H1 (cell line): ENCODE measurements at regions not wholly inside any gene's neighbourhood (a gene's known extent, or its start where the extent isn't known, plus 50 kb on each side); places are given as distances from the start of the nearest gene placed in this dataset.

Source experiments
- CTCF ChIA-PET: fragments of 300-600 bp; sonication (Branson Sonifier 250); formaldehyde crosslinking; loops from one replicate; lab custom pipeline; 2021; ENCODE audit not compliant: partially characterized antibody; lab: Charles Lee
- POLR2A ChIA-PET: fragments of 300-600 bp; sonication (Branson Sonifier 250); formaldehyde crosslinking; loops from one replicate; lab custom pipeline; 2021; ENCODE audit warnings: inconsistent platforms; ENCODE audit not compliant: partially characterized antibody; lab: Charles Lee
- DNase-seq, 2 experiments: peaks; one replicate each; pipeline versions ENCODE4 v3.0.0 to v3.0.0-alpha.2; 2010 to 2022; ENCODE audit warnings: low spot score in 2 of 2, low read depth in 1 of 2, mixed read lengths in 1 of 2
- FAIRE-seq: peaks from 2 replicates; lab custom pipeline; 2011; peaks lifted over from hg19 to GRCh38; lab: Jason Lieb, UNC
- H2AFZ ChIP-seq: 2 replicates; pipeline ENCODE4 v1.8.1; 2012; ENCODE audit warnings: low read length, inconsistent platforms
- H2AK5ac ChIP-seq: 2 replicates; pipeline ENCODE4 v1.6.1; 2013; ENCODE audit warnings: low read depth, low read length
- H2BK120ac ChIP-seq: replicated peaks from 2 replicates; pipeline ENCODE3; 2013; ENCODE audit warnings: low read depth, low read length, inconsistent platforms
- H2BK12ac ChIP-seq: 2 replicates; pipeline ENCODE4 v1.6.1; 2013; ENCODE audit warnings: low read depth, low read length
- H2BK15ac ChIP-seq: 2 replicates; pipeline ENCODE4 v1.6.1; 2013; ENCODE audit warnings: low read length
- H2BK20ac ChIP-seq: 2 replicates; pipeline ENCODE4 v1.6.1; 2013; ENCODE audit warnings: low read length
- H2BK5ac ChIP-seq: 2 replicates; pipeline ENCODE4 v1.6.1; 2013; ENCODE audit warnings: low read depth, low read length
- H3K14ac ChIP-seq: 2 replicates; pipeline ENCODE4 v1.6.1; 2013; ENCODE audit warnings: inconsistent platforms; ENCODE audit not compliant: insufficient read length
- H3K18ac ChIP-seq: 2 replicates; pipeline ENCODE4 v1.6.1; 2013; ENCODE audit warnings: low read length; ENCODE audit errors: extremely low read depth
- H3K23ac ChIP-seq: 2 replicates; pipeline ENCODE4 v1.6.1; 2013; ENCODE audit warnings: inconsistent platforms; ENCODE audit not compliant: insufficient read length
- H3K23me2 ChIP-seq: 2 replicates; pipeline ENCODE4 v1.6.1; 2013; ENCODE audit warnings: low read depth, low read length
- H3K27ac ChIP-seq: 2 replicates; pipeline ENCODE4 v1.6.1; 2011; ENCODE audit warnings: low read depth, low read length, inconsistent platforms
- H3K27me3 ChIP-seq, 4 experiments: replicated peaks in 1 of 4; 1 replicate in 1 of 4; 2 replicates in 3 of 4; pipeline versions ENCODE4 v1.6.1 to v1.8.1; 2011 to 2013; ENCODE audit warnings: low read length in 3 of 4, mild to moderate bottlenecking in 3 of 4, inconsistent platforms in 2 of 4, mixed read lengths in 2 of 4, moderate library complexity in 1 of 4; ENCODE audit not compliant: control insufficient read depth in 3 of 4, insufficient read depth in 3 of 4; ENCODE audit errors: extremely low read depth in 1 of 4
- H3K36me3 ChIP-seq, 4 experiments: 2 replicates each; pipeline versions ENCODE4 v1.6.1 to v1.8.1; 2011 to 2013; ENCODE audit warnings: mild to moderate bottlenecking in 4 of 4, low read length in 3 of 4, moderate library complexity in 2 of 4, control low read depth in 1 of 4, inconsistent platforms in 1 of 4; ENCODE audit not compliant: insufficient read depth in 4 of 4, control insufficient read depth in 2 of 4
- H3K4ac ChIP-seq: replicated peaks from 2 replicates; pipeline ENCODE3; 2013; ENCODE audit warnings: low read length, low read depth, mixed read lengths, inconsistent platforms; ENCODE audit not compliant: insufficient read length
- H3K4me1 ChIP-seq, 4 experiments: replicated peaks in 1 of 4; 1 replicate in 1 of 4; 2 replicates in 3 of 4; pipeline versions ENCODE4 v1.6.1 to v1.8.1; 2011 to 2013; ENCODE audit warnings: low read length in 3 of 4, inconsistent platforms in 2 of 4, mixed read lengths in 1 of 4; ENCODE audit not compliant: insufficient read depth in 4 of 4, control insufficient read depth in 3 of 4
- H3K4me2 ChIP-seq, 2 experiments: 2 replicates each; pipeline versions ENCODE4 v1.6.1 to v1.8.1; 2011 to 2013; ENCODE audit warnings: low read depth in 2 of 2, low read length in 2 of 2, control low read depth in 1 of 2, inconsistent platforms in 1 of 2, mild to moderate bottlenecking in 1 of 2; ENCODE audit not compliant: insufficient read depth in 1 of 2
- H3K4me3 ChIP-seq, 4 experiments: fragments of 200-600, 300-600 bp in 1 of 4; sonication (generic), shearing (Covaris generic), sonication (Bioruptor Twin) in 1 of 4; 2 replicates each; pipeline versions ENCODE4 v1.5.1 to v1.8.1; 2011 to 2016; ENCODE audit warnings: low read length in 4 of 4, low read depth in 3 of 4, control low read depth in 2 of 4, inconsistent platforms in 2 of 4, mild to moderate bottlenecking in 2 of 4, mixed read lengths in 1 of 4, moderate library complexity in 1 of 4; ENCODE audit not compliant: insufficient read depth in 2 of 4; ENCODE audit errors: extremely low read depth in 1 of 4
- H3K56ac ChIP-seq: replicated peaks from 2 replicates; pipeline ENCODE3; 2013; ENCODE audit warnings: low read depth, mild to moderate bottlenecking, mixed read lengths, low read length, inconsistent platforms; ENCODE audit not compliant: insufficient read length
- H3K79me1 ChIP-seq: 2 replicates; pipeline ENCODE4 v1.6.1; 2013; ENCODE audit warnings: low read depth, low read length, control low read depth
- H3K79me2 ChIP-seq, 2 experiments: 2 replicates each; pipeline versions ENCODE4 v1.6.1 to v1.8.1; 2012 to 2013; ENCODE audit warnings: low read length in 2 of 2, mild to moderate bottlenecking in 2 of 2, inconsistent platforms in 1 of 2; ENCODE audit not compliant: insufficient read depth in 2 of 2, control insufficient read depth in 1 of 2
- H3K9ac ChIP-seq, 4 experiments: replicated peaks in 1 of 4; 1 replicate in 1 of 4; 2 replicates in 3 of 4; pipeline versions ENCODE4 v1.6.1 to v1.8.1; 2011 to 2013; ENCODE audit warnings: low read depth in 3 of 4, low read length in 3 of 4, control low read depth in 2 of 4, mild to moderate bottlenecking in 2 of 4, moderate library complexity in 2 of 4, inconsistent platforms in 1 of 4; ENCODE audit errors: extremely low read depth in 1 of 4
- H3K9me3 ChIP-seq, 2 experiments: 2 replicates each; pipeline versions ENCODE4 v1.6.1 to v1.8.1; 2012 to 2013; ENCODE audit warnings: mild to moderate bottlenecking in 2 of 2, moderate library complexity in 2 of 2, control low read depth in 1 of 2, inconsistent platforms in 1 of 2, low read depth in 1 of 2, low read length in 1 of 2, mixed read lengths in 1 of 2; ENCODE audit not compliant: insufficient read depth in 2 of 2
- H4K20me1 ChIP-seq, 2 experiments: replicated peaks in 1 of 2; 2 replicates each; pipeline versions ENCODE3 to v1.8.1; 2011 to 2013; ENCODE audit warnings: inconsistent platforms in 2 of 2, low read length in 2 of 2, mild to moderate bottlenecking in 1 of 2; ENCODE audit not compliant: insufficient read depth in 2 of 2, control insufficient read depth in 1 of 2
- H4K5ac ChIP-seq: 2 replicates; pipeline ENCODE4 v1.6.1; 2013; ENCODE audit warnings: low read length, low read depth, mixed read lengths, inconsistent platforms; ENCODE audit not compliant: insufficient read length
- H4K8ac ChIP-seq: 2 replicates; pipeline ENCODE4 v1.8.0; 2013; ENCODE audit warnings: mild to moderate bottlenecking, moderate library complexity, low read length, inconsistent platforms; ENCODE audit not compliant: insufficient read depth; ENCODE audit errors: extremely low read depth
- H4K91ac ChIP-seq: replicated peaks from 2 replicates; pipeline ENCODE3; 2013; ENCODE audit warnings: low read length, mixed read lengths, inconsistent platforms; ENCODE audit not compliant: insufficient read length
- CREB1 ChIP-seq: IDR thresholded peaks from 2 replicates; pipeline ENCODE4 v1.6.1; 2012; ENCODE audit warnings: inconsistent platforms
- JUN ChIP-seq: IDR thresholded peaks from 2 replicates; pipeline ENCODE4 v1.6.1; 2011; ENCODE audit warnings: low read depth, mild to moderate bottlenecking, improper control_type of control experiment, low read length
- RFX5 ChIP-seq: IDR thresholded peaks from 2 replicates; pipeline ENCODE4 v1.6.1; 2011; ENCODE audit warnings: low read depth, low read length, improper control_type of control experiment, borderline replicate concordance
- SIX5 ChIP-seq: IDR thresholded peaks from 2 replicates; pipeline ENCODE4 v1.6.1; 2011; ENCODE audit warnings: mild to moderate bottlenecking, low read depth, low read length
- SRF ChIP-seq: IDR thresholded peaks from 2 replicates; pipeline ENCODE4 v1.6.1; 2011; ENCODE audit warnings: mild to moderate bottlenecking, low read depth, low read length, moderate library complexity
- WGBS, 2 experiments: shearing (Covaris generic) in 1 of 2; methylation state at CpG; one replicate each; pipeline versions ENCODE4 v1.1.6 to v1.1.7; 2013 to 2015; ENCODE audit warnings: low lambda C conversion rate in 2 of 2, mixed read lengths in 2 of 2, inconsistent platforms in 1 of 2, low coverage in 1 of 2, missing lambda C conversion rate in 1 of 2; ENCODE audit not compliant: insufficient replicate concordance in 2 of 2, insufficient coverage in 1 of 2, insufficient read length in 1 of 2; ENCODE audit errors: extremely low coverage in 1 of 2, missing lambda C conversion rate in 1 of 2; 5-methylcytosine and 5-hydroxymethylcytosine counted together
- TF ChIP-seq, protein P1 (sequence below), 3 experiments: IDR thresholded peaks; 1 replicate in 2 of 3; 2 replicates in 1 of 3; pipeline versions ENCODE4 v1.5.1 to v1.6.1; 2011; ENCODE audit warnings: low read length in 3 of 3, mild to moderate bottlenecking in 3 of 3, inconsistent platforms in 2 of 3, low read depth in 1 of 3, moderate library complexity in 1 of 3; ENCODE audit not compliant: insufficient read depth in 1 of 3; ENCODE audit errors: control extremely low read depth in 1 of 3

DNA sequence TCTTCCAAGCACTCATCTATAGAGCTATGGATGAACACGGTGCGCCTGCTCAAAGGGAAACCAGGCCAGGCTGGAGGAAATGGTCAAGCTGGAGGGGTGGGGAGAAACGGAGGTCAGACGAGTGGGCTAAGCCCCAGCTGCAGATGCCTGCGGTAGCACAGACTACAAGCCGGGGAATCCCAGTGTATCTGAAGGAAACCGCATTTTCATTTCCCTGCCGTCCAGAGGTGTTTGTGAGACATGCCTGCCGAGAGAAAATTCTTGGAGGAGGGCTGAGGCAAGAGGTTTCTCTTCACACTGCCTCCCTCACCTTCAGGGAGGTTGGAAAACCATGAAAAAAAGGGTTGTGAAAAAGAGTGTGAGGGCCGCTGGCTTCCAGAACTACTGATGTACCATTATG, 102.0 kb upstream of the FOXN3 start:
- H4K8ac ChIP-seq: peak overlapping the region; percentile 43
- 93% methylated on average over 10 of the region's 10 CpGs; no CpG with 5 or more reads in 1 of the 2 experiments for WGBS, 2 experiments
- no peaks in the 10 kb centered on the region for H3K23me2 ChIP-seq
- no peak overlapping the region for H2BK12ac ChIP-seq
- H2BK20ac ChIP-seq: no peak overlapping the region
- H4K91ac ChIP-seq: no peak overlapping the region
- no peak overlapping the region for H2BK120ac ChIP-seq
- no peak overlapping the region for H2BK15ac ChIP-seq
- no peak overlapping the region for H3K14ac ChIP-seq
- ChIA-PET CTCF (no interaction called here), POLR2A (interaction anchor here (1.5 kb wide), 1 partner anchor 14 kb away, joined by 3 read pairs; no protein-coding TSS in a partner anchor)
- no peaks in the 10 kb centered on the region for H3K27me3 ChIP-seq
- no peak overlapping the region for H3K56ac ChIP-seq
- H3K4me3 ChIP-seq: no peak overlapping the region
- TF ChIP-seq, protein P1, sequence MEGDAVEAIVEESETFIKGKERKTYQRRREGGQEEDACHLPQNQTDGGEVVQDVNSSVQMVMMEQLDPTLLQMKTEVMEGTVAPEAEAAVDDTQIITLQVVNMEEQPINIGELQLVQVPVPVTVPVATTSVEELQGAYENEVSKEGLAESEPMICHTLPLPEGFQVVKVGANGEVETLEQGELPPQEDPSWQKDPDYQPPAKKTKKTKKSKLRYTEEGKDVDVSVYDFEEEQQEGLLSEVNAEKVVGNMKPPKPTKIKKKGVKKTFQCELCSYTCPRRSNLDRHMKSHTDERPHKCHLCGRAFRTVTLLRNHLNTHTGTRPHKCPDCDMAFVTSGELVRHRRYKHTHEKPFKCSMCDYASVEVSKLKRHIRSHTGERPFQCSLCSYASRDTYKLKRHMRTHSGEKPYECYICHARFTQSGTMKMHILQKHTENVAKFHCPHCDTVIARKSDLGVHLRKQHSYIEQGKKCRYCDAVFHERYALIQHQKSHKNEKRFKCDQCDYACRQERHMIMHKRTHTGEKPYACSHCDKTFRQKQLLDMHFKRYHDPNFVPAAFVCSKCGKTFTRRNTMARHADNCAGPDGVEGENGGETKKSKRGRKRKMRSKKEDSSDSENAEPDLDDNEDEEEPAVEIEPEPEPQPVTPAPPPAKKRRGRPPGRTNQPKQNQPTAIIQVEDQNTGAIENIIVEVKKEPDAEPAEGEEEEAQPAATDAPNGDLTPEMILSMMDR (IDR thresholded peaks at IDR 0.05; ENCODE audit: control extremely low read depth in 1 of 3, insufficient read depth in 1 of 3, low read depth in 1 of 3, low read length in 3 of 3): no peak
- TF ChIP-seq JUN (no peak), RFX5 (no peak), SRF (no peak), SIX5 (no peak), CREB1 (no peak)
- no peak overlapping the region for H3K23ac ChIP-seq
- H3K79me1 ChIP-seq: peaks cover 9% of the 10 kb centered on the region; the same call in 1 of the 2 replicates
- no peaks in the 10 kb centered on the region for H3K4me1 ChIP-seq
- H3K9me3 ChIP-seq: 0 out of 4 replicates have a peak, but pooled peaks cover 0 to 1% of the 10 kb centered on the region in 2 experiments
- no peak overlapping the region for H2AFZ ChIP-seq
- no peak overlapping the region for H2BK5ac ChIP-seq
- H3K4me2 ChIP-seq: no peak overlapping the region
- FAIRE-seq (no peak), DNase-seq (peak in 1 of 2 experiments; percentile 38)
- H2AK5ac ChIP-seq: 0 out of 2 replicates have a peak overlapping the region, but pooled peaks have one; percentile 4
- peaks cover 0 to 2% (median 0%) of the 10 kb centered on the region in 4 experiments; a peak in 1 of 8 replicates for H3K36me3 ChIP-seq
- H3K4ac ChIP-seq: no peak overlapping the region
- H4K5ac ChIP-seq: no peak overlapping the region
- no peak overlapping the region for H3K27ac ChIP-seq
- peaks cover 5 to 84% of the 10 kb centered on the region in 2 experiments; a peak in 3 of 4 replicates for H3K79me2 ChIP-seq
- H3K9ac ChIP-seq: no peak overlapping the region
- no peak overlapping the region for H3K18ac ChIP-seq
- H4K20me1 ChIP-seq: peaks cover 0 to 3% of the 10 kb centered on the region in 2 experiments
